Glutamatergic neuron (in vitro differentiated cells): ENCODE measurements at regions not wholly inside any gene's neighbourhood (a gene's known extent, or its start where the extent isn't known, plus 50 kb on each side); places are given as distances from the start of the nearest gene placed in this dataset.

Source experiments
- DNase-seq: peaks from one replicate; pipeline ENCODE4 v3.0.0; 2022
- H3K27ac Mint-ChIP-seq: one replicate; pipeline ENCODE4 v1.8.0; 2020; ENCODE audit warnings: mild to moderate bottlenecking, mixed read lengths, inconsistent platforms; ENCODE audit not compliant: unreplicated experiment
- H3K27me3 Mint-ChIP-seq: one replicate; pipeline ENCODE4 v1.8.0; 2020; ENCODE audit warnings: mild to moderate bottlenecking, moderate library complexity, mixed read lengths, inconsistent platforms; ENCODE audit not compliant: unreplicated experiment
- H3K36me3 Mint-ChIP-seq: one replicate; pipeline ENCODE4 v1.8.0; 2020; ENCODE audit warnings: mild to moderate bottlenecking, mixed read lengths, inconsistent platforms; ENCODE audit not compliant: unreplicated experiment
- H3K4me1 Mint-ChIP-seq: one replicate; pipeline ENCODE4 v1.8.0; 2020; ENCODE audit warnings: mild to moderate bottlenecking, low read depth, mixed read lengths, inconsistent platforms; ENCODE audit not compliant: unreplicated experiment
- H3K4me3 Mint-ChIP-seq: one replicate; pipeline ENCODE4 v1.8.0; 2020; ENCODE audit warnings: mild to moderate bottlenecking, mixed read lengths, inconsistent platforms; ENCODE audit not compliant: unreplicated experiment
- H3K9me3 Mint-ChIP-seq: one replicate; pipeline ENCODE4 v1.8.0; 2020; ENCODE audit warnings: mild to moderate bottlenecking, moderate library complexity, mixed read lengths, inconsistent platforms; ENCODE audit not compliant: unreplicated experiment
- TF ChIP-seq, protein P1 (sequence below): fragments of 200-600 bp; sonication (generic); IDR thresholded peaks from one replicate; pipeline ENCODE4 v1.5.0; 2021; ENCODE audit not compliant: partially characterized antibody, unreplicated experiment

DNA sequence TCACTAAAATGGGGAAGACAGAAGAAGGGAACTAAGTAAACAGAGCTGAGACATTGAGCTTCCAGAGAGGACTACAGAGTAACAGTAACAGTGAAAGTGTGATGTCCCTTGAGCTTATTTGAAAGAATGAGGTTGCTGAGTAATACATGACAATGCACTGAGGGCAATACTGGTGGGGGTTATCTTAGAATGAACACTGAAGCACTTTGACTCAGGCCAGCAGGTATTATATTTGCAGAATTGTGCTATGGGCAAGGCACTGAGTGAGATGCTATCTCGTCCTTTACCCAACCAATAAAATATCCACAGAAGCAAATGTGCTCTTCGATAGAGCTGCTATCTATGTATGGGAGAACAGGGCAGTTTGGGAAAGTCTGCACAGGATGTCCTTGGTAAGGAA, 133.2 kb downstream of the DISP1 start:
- peaks cover 5% of the 10 kb centered on the region for H3K36me3 Mint-ChIP-seq
- no peaks in the 10 kb centered on the region for H3K9me3 Mint-ChIP-seq
- no peak overlapping the region for H3K4me3 Mint-ChIP-seq
- H3K27me3 Mint-ChIP-seq: no peaks in the 10 kb centered on the region
- no peak for DNase-seq
- no peak overlapping the region for H3K27ac Mint-ChIP-seq
- TF ChIP-seq, protein P1, sequence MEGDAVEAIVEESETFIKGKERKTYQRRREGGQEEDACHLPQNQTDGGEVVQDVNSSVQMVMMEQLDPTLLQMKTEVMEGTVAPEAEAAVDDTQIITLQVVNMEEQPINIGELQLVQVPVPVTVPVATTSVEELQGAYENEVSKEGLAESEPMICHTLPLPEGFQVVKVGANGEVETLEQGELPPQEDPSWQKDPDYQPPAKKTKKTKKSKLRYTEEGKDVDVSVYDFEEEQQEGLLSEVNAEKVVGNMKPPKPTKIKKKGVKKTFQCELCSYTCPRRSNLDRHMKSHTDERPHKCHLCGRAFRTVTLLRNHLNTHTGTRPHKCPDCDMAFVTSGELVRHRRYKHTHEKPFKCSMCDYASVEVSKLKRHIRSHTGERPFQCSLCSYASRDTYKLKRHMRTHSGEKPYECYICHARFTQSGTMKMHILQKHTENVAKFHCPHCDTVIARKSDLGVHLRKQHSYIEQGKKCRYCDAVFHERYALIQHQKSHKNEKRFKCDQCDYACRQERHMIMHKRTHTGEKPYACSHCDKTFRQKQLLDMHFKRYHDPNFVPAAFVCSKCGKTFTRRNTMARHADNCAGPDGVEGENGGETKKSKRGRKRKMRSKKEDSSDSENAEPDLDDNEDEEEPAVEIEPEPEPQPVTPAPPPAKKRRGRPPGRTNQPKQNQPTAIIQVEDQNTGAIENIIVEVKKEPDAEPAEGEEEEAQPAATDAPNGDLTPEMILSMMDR: no peak
- no peaks in the 10 kb centered on the region for H3K4me1 Mint-ChIP-seq

DNA sequence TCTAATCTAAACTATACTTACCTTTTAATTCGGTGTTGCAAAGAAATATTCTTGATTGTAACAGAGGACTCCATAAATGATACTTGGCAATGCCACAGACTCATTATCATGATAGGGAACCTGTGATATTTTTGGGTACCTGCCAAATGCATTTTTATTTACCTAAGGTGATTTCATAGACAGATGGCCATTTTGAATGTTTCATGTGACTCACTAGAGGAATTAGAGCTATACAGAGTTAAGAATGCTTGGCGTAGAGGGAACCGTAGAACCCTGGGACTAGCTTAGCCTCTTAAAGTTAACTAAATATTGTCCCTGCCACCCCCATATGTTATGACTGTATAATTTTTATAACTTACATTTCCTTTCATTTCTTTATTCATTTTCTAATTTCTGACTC, 136.1 kb downstream of the DISP1 start:
- TF ChIP-seq, protein P1: no peak
- Mint-ChIP-seq H3K27ac (no peak overlapping the region), H3K27me3 (no peaks in the 10 kb centered on the region), H3K4me3 (no peak overlapping the region), H3K4me1 (no peaks in the 10 kb centered on the region), H3K36me3 (peaks cover 5% of the 10 kb centered on the region), H3K9me3 (peaks cover 2% of the 10 kb centered on the region)
- DNase-seq: no peak

DNA sequence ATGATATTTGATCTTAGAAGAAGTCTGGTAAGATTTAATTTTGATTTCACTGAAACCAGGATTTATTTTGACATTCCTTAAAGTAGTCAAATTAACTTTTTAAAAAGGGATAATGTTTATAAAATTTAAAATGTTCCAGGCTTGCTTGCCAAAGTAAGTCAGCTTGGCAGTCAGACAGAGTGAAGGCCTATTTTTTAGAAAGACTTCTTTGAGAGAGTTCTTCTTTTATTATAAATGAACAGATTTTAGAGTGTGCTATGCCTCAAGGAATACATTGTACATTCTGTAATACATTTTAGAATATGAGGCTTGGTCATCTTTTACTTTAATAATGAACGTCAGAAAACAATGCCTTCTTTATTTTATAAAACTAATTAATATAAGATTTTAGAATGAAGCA, 138.7 kb downstream of the DISP1 start:
- TF ChIP-seq, protein P1: no peak
- H3K4me1 Mint-ChIP-seq: no peaks in the 10 kb centered on the region
- H3K4me3 Mint-ChIP-seq: no peak overlapping the region
- H3K9me3 Mint-ChIP-seq: peaks cover 2% of the 10 kb centered on the region
- DNase-seq: no peak
- H3K36me3 Mint-ChIP-seq: peaks cover 5% of the 10 kb centered on the region
- H3K27ac Mint-ChIP-seq: no peak overlapping the region
- no peaks in the 10 kb centered on the region for H3K27me3 Mint-ChIP-seq

DNA sequence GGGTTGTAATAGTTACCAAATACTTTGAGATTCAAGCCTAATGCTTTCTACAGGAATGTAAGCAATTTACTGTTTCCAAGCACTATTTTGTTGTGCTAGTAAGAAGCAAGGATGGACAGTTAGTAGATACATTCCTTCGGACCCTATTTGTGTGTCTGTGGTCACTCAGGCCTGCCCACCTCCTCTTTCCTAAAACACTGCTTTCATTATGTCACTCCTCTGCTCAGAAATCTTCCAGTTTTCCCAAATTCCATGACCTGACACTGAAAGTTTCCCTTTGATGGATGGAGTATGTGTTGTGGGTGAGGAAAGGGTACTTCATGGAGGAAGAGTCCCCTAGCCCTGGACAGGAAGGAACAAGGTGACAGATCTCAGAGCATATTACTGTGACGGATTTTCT, 141.1 kb downstream of the DISP1 start:
- H3K4me1 Mint-ChIP-seq: no peaks in the 10 kb centered on the region
- H3K27me3 Mint-ChIP-seq: no peaks in the 10 kb centered on the region
- H3K9me3 Mint-ChIP-seq: peaks cover 2% of the 10 kb centered on the region
- peaks cover 11% of the 10 kb centered on the region for H3K36me3 Mint-ChIP-seq
- TF ChIP-seq, protein P1: no peak
- H3K4me3 Mint-ChIP-seq: no peak overlapping the region
- H3K27ac Mint-ChIP-seq: no peak overlapping the region
- no peak for DNase-seq

DNA sequence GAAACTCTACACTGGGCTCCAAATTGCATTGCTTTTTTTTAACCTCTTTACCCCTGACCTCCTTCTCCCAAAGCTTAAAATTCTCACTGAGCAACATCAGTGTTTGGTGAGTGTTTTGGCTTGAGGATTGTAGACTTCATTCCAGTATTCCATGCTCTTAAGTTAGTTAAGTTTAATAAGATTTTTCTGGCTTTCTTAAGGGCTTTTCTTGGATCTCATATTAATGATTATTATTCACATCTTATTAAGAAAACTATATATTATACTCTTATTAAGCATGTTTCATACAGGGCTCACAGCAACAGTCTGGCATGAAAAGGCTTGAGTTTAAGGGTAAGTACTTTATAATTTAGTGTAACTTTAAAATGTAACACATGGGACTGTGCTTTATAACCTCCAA, 141.8 kb downstream of the DISP1 start:
- H3K27me3 Mint-ChIP-seq: no peaks in the 10 kb centered on the region
- H3K4me1 Mint-ChIP-seq: no peaks in the 10 kb centered on the region
- TF ChIP-seq, protein P1: no peak
- no peak overlapping the region for H3K4me3 Mint-ChIP-seq
- no peak overlapping the region for H3K27ac Mint-ChIP-seq
- H3K9me3 Mint-ChIP-seq: peaks cover 2% of the 10 kb centered on the region
- no peak for DNase-seq
- H3K36me3 Mint-ChIP-seq: peaks cover 16% of the 10 kb centered on the region
